HEK293T (cell line): ENCODE measurements at regions not wholly inside any gene's neighbourhood (a gene's known extent, or its start where the extent isn't known, plus 50 kb on each side); places are given as distances from the start of the nearest gene placed in this dataset.

Experiments
- FOXA1 ChIP-seq: fragments of 450-650 bp; IDR thresholded peaks from 2 replicates; pipeline ENCODE4 v1.6.1; 2016; ENCODE audit warnings: mild to moderate bottlenecking
- ZNF384 ChIP-seq: fragments of 450-650 bp; IDR thresholded peaks from 2 replicates; pipeline ENCODE4 v1.6.1; 2016

GRCh38 chr14:29037411-29037810, 270.8 kb downstream of the FOXG1 start:
- TF ChIP-seq ZNF384 (no peak), FOXA1 (no peak)
